Smooth muscle cell (in vitro differentiated cells): ENCODE measurements at regions not wholly inside any gene's neighbourhood (a gene's known extent, or its start where the extent isn't known, plus 50 kb on each side); places are given as distances from the start of the nearest gene placed in this dataset.

Source experiments
- DNase-seq: peaks from one replicate; lab custom pipeline; 2025; ENCODE audit not compliant: unreplicated experiment; lab: John Stamatoyannopoulos, UW
- H2AFZ ChIP-seq: fragments of 200-600 bp; sonication (generic); 2 replicates; pipeline ENCODE4 v1.6.0; 2016; ENCODE audit warnings: antibody characterized with exemption, low read depth, mild to moderate bottlenecking
- H3F3A ChIP-seq: fragments of 200-600 bp; sonication (generic); 2 replicates; pipeline ENCODE4 v1.6.0; 2017; ENCODE audit warnings: antibody characterized with exemption, low read depth
- H3K27ac ChIP-seq: fragments of 200-600 bp; sonication (generic); 2 replicates; pipeline ENCODE4 v1.5.1; 2016; ENCODE audit warnings: low read depth, mild to moderate bottlenecking
- H3K27me3 ChIP-seq: fragments of 200-600 bp; sonication (generic); 2 replicates; pipeline ENCODE4 v1.6.1; 2016; ENCODE audit warnings: low read depth, mild to moderate bottlenecking
- H3K36me3 ChIP-seq: fragments of 200-600 bp; sonication (generic); 2 replicates; pipeline ENCODE4 v1.5.1; 2016; ENCODE audit warnings: low read depth
- H3K4me1 ChIP-seq: fragments of 200-600 bp; sonication (generic); 2 replicates; pipeline ENCODE4 v1.5.1; 2016; ENCODE audit warnings: low read depth
- H3K4me2 ChIP-seq: fragments of 200-600 bp; sonication (generic); 2 replicates; pipeline ENCODE4 v1.6.0; 2016; ENCODE audit warnings: mild to moderate bottlenecking
- H3K4me3 ChIP-seq: fragments of 200-600 bp; sonication (generic); 2 replicates; pipeline ENCODE4 v1.5.1; 2016; ENCODE audit warnings: mild to moderate bottlenecking
- H3K79me2 ChIP-seq: fragments of 200-600 bp; sonication (generic); 2 replicates; pipeline ENCODE4 v1.6.0; 2016; ENCODE audit warnings: low read depth, mild to moderate bottlenecking
- H3K9ac ChIP-seq: fragments of 200-600 bp; sonication (generic); 2 replicates; pipeline ENCODE4 v1.6.0; 2016; ENCODE audit warnings: low read depth
- H3K9me3 ChIP-seq: fragments of 200-600 bp; sonication (generic); replicated peaks from 2 replicates; pipeline ENCODE4 v1.5.1; 2016; ENCODE audit warnings: low read depth
- H4K20me1 ChIP-seq: fragments of 200-600 bp; sonication (generic); 2 replicates; pipeline ENCODE4 v1.6.0; 2016; ENCODE audit warnings: low read depth
- WGBS: methylation state at CpG from one replicate; pipeline ENCODE4 v1.1.7; 2016; ENCODE audit warnings: low lambda C conversion rate; 5-methylcytosine and 5-hydroxymethylcytosine counted together
- TF ChIP-seq, protein P1 (sequence below): fragments of 200-600 bp; sonication (generic); IDR thresholded peaks from 2 replicates; pipeline ENCODE4 v1.5.1; 2017; ENCODE audit warnings: borderline replicate concordance, mild to moderate bottlenecking, antibody characterized with exemption; ENCODE audit not compliant: insufficient read depth, poor library complexity, severe bottlenecking

DNA sequence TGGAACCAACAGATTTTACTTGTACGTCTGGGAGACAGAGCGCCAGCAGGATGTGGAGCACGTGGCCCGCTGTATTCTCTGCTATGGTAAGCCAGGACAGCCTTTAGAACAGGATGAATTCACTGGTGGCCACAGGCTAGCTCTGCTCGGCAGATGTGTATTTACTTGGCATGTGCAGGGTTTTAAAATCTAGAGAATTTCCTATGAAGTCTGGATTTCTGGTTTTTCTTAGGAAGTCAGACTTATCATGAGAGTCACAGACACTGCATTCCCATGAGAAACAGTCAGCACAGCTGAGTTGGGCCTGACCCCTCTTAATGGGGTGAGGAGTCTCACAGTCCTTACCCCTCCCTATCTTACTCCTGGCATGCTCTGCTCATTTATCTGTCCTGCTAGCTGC is 84.6 kb upstream of the COL6A5 start:
- no peak overlapping the region for H3K9ac ChIP-seq
- DNase-seq = no peak
- H3K4me1 ChIP-seq = peaks cover 4% of the 10 kb centered on the region
- H3K79me2 ChIP-seq = no peaks in the 10 kb centered on the region
- no peak overlapping the region for H3K4me3 ChIP-seq
- H3K9me3 ChIP-seq = no peaks in the 10 kb centered on the region
- H3F3A ChIP-seq = peaks cover 3% of the 10 kb centered on the region
- no peaks in the 10 kb centered on the region for H4K20me1 ChIP-seq
- no peak overlapping the region for H2AFZ ChIP-seq
- H3K27ac ChIP-seq = peak overlapping the region; percentile 32
- H3K36me3 ChIP-seq = no peaks in the 10 kb centered on the region
- H3K27me3 ChIP-seq = no peaks in the 10 kb centered on the region
- H3K4me2 ChIP-seq = peak overlapping the region; percentile 41
- TF ChIP-seq, protein P1, sequence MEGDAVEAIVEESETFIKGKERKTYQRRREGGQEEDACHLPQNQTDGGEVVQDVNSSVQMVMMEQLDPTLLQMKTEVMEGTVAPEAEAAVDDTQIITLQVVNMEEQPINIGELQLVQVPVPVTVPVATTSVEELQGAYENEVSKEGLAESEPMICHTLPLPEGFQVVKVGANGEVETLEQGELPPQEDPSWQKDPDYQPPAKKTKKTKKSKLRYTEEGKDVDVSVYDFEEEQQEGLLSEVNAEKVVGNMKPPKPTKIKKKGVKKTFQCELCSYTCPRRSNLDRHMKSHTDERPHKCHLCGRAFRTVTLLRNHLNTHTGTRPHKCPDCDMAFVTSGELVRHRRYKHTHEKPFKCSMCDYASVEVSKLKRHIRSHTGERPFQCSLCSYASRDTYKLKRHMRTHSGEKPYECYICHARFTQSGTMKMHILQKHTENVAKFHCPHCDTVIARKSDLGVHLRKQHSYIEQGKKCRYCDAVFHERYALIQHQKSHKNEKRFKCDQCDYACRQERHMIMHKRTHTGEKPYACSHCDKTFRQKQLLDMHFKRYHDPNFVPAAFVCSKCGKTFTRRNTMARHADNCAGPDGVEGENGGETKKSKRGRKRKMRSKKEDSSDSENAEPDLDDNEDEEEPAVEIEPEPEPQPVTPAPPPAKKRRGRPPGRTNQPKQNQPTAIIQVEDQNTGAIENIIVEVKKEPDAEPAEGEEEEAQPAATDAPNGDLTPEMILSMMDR = no peak
- 22% methylated on average over 5 of the region's 5 CpGs for WGBS

DNA sequence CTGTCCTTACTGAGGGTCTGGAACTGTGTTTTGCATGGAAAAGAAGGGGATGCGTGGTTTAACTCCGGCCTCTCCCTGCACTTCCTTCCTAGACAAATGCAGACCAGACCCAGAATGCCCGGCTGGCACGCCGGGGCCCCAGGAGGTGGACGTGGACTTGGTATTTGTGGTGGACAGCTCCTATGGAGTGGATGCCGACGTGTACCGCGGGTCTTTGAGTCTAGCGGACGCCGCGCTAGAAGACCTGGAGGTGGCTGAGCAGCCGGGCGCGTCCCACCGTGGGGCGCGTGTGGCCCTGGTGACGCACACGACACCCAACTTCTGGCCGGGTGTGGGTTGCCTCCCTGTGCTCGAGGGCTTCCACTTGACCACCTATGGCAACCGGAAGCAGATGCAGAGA is 81.8 kb upstream of the COL6A5 start:
- 98% methylated on average over 17 of the region's 25 CpGs for WGBS
- no peaks in the 10 kb centered on the region for H3K36me3 ChIP-seq
- H3K79me2 ChIP-seq = no peaks in the 10 kb centered on the region
- no peak overlapping the region for H3K9ac ChIP-seq
- no peak overlapping the region for H3K4me3 ChIP-seq
- H3K4me1 ChIP-seq = peaks cover 4% of the 10 kb centered on the region
- H3K4me2 ChIP-seq = no peak overlapping the region
- no peak for DNase-seq
- no peaks in the 10 kb centered on the region for H4K20me1 ChIP-seq
- no peaks in the 10 kb centered on the region for H3F3A ChIP-seq
- H3K27ac ChIP-seq = no peak overlapping the region
- no peak overlapping the region for H2AFZ ChIP-seq
- no peaks in the 10 kb centered on the region for H3K9me3 ChIP-seq
- TF ChIP-seq, protein P1 = no peak
- H3K27me3 ChIP-seq = no peaks in the 10 kb centered on the region

DNA sequence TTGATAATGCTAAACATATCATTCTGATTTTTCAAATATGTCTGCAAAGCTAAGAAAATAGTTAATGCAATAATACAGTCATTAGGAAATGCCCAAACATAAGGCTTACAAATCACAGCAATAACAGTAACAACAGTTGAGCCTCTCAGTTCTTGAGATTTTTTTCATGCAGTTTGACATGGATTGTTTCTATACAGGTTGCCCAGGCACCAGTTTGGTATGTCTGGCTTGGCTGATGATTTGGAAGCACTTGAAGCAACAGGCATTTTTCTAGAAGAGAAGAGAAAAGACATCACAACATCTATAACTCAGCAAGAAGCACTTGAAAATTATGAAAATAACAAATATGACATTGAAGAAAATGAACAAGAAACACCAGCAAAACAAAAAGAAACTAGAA is 78.7 kb upstream of the COL6A5 start:
- TF ChIP-seq, protein P1 = no peak
- no peak overlapping the region for H3K9ac ChIP-seq
- H3K27ac ChIP-seq = no peak overlapping the region
- H3F3A ChIP-seq = no peaks in the 10 kb centered on the region
- H4K20me1 ChIP-seq = no peaks in the 10 kb centered on the region
- no peak for DNase-seq
- no peaks in the 10 kb centered on the region for H3K9me3 ChIP-seq
- no peaks in the 10 kb centered on the region for H3K36me3 ChIP-seq
- no peak overlapping the region for H3K4me2 ChIP-seq
- H3K4me3 ChIP-seq = no peak overlapping the region
- H3K79me2 ChIP-seq = no peaks in the 10 kb centered on the region
- no peaks in the 10 kb centered on the region for H3K4me1 ChIP-seq
- no peak overlapping the region for H2AFZ ChIP-seq
- H3K27me3 ChIP-seq = no peaks in the 10 kb centered on the region

DNA sequence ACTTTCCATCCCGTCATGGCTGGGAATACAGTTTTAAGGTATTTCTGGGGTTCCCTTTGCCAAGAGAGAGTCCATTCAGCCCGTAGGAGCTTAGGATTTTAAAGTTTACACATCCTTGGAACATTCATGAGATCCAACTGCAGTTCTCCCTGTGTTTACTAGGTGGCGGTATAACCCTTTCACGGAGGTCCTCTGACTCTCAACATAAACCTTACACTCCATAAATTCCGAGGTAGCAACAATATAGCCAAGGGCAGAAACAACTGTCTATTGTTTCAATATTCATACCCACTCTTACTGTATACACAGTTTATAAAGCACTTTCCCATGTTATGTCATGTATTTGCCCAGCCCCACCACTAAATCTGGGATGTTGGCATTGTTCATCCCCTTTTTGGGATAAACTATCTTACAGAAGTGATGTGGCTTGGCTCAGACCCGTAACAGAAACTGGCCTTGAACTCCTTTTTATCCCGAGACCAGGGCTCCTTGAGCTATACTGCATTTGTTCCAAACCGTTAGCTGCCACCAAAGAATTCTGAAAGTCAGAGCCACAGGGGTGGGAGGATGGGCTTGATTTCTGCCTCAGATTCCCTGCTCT is 69.2 kb upstream of the COL6A5 start:
- Histone ChIP-seq H3K4me3 (no peak overlapping the region), H2AFZ (peak overlapping the region; percentile 45), H3F3A (no peaks in the 10 kb centered on the region), H3K79me2 (no peaks in the 10 kb centered on the region), H3K27ac (no peak overlapping the region), H3K4me2 (peak overlapping the region; percentile 53), H3K36me3 (no peaks in the 10 kb centered on the region), H3K27me3 (no peaks in the 10 kb centered on the region), H3K4me1 (no peaks in the 10 kb centered on the region), H3K9me3 (no peaks in the 10 kb centered on the region), H4K20me1 (no peaks in the 10 kb centered on the region), H3K9ac (no peak overlapping the region)
- 21% methylated on average over 8 of the region's 8 CpGs for WGBS
- TF ChIP-seq, protein P1 = peak; percentile 92
- DNase-seq = no peak
